ENCODE measurements at regions not wholly inside any gene's neighbourhood (a gene's known extent, or its start where the extent isn't known, plus 50 kb on each side); places are given as distances from the start of the nearest gene placed in this dataset.

DNA sequence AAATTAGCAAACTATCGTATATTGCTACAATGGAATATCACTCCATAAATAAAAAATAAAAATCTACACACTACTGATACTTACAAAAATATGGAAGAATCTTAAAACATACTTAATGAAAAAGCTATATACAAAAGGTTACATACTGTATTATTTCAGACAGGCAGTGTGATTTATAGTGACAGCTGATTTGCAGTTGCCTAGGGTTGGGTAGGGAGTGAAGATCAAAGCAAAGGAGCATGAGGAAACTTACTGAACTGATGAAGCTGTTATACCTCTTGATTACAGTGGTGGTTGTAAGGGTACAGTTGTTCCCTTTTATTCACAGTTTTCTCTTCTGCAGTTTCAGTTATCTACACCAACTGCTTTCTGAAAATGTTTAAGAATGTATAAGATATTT lies 62.6 kb downstream of the FSCB start:
- peaks cover 6% of the 10 kb centered on the region for H3K9me3 Mint-ChIP-seq (ENCODE audit: low read depth)
- H3K27me3 Mint-ChIP-seq (ENCODE audit: low read depth): no peaks in the 10 kb centered on the region
- no peaks in the 10 kb centered on the region for H3K36me3 Mint-ChIP-seq (ENCODE audit: low read depth)
- H3K4me1 Mint-ChIP-seq (ENCODE audit: low read depth): no peaks in the 10 kb centered on the region
- DNase-seq (ENCODE audit: low spot score): no peak
- TF ChIP-seq, protein P1, sequence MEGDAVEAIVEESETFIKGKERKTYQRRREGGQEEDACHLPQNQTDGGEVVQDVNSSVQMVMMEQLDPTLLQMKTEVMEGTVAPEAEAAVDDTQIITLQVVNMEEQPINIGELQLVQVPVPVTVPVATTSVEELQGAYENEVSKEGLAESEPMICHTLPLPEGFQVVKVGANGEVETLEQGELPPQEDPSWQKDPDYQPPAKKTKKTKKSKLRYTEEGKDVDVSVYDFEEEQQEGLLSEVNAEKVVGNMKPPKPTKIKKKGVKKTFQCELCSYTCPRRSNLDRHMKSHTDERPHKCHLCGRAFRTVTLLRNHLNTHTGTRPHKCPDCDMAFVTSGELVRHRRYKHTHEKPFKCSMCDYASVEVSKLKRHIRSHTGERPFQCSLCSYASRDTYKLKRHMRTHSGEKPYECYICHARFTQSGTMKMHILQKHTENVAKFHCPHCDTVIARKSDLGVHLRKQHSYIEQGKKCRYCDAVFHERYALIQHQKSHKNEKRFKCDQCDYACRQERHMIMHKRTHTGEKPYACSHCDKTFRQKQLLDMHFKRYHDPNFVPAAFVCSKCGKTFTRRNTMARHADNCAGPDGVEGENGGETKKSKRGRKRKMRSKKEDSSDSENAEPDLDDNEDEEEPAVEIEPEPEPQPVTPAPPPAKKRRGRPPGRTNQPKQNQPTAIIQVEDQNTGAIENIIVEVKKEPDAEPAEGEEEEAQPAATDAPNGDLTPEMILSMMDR (IDR thresholded peaks at IDR 0.05): no peak
- H3K27ac Mint-ChIP-seq (ENCODE audit: unreplicated experiment): no peak overlapping the region
- no peak overlapping the region for H3K4me3 Mint-ChIP-seq (ENCODE audit: unreplicated experiment)

DNA sequence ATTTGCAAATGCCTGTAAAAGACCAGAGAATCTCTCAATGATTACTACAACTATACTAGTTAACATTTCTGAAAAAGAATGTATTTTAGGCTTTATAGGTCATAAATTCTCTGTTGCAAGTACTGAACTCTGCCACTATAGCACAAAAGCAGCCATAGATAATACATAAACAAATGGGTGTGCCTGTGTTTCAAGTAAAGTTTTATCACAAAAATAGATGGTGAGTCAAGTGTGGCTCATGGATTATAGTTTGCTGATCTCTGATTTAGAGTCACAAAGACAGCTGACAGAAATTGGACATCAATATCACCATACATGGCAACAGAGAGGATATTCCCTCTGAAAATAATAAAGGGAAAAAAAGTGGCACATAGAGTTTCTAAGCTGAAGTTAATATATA lies 68.1 kb downstream of the FSCB start:
- Mint-ChIP-seq H3K4me3 (ENCODE audit: unreplicated experiment) (no peak overlapping the region), H3K36me3 (ENCODE audit: low read depth) (no peaks in the 10 kb centered on the region), H3K27me3 (ENCODE audit: low read depth) (peaks cover 7% of the 10 kb centered on the region), H3K27ac (ENCODE audit: unreplicated experiment) (no peak overlapping the region), H3K4me1 (ENCODE audit: low read depth) (no peaks in the 10 kb centered on the region), H3K9me3 (ENCODE audit: low read depth) (peaks cover 6% of the 10 kb centered on the region)
- TF ChIP-seq, protein P1 (IDR thresholded peaks at IDR 0.05): no peak
- no peak for DNase-seq (ENCODE audit: low spot score)

DNA sequence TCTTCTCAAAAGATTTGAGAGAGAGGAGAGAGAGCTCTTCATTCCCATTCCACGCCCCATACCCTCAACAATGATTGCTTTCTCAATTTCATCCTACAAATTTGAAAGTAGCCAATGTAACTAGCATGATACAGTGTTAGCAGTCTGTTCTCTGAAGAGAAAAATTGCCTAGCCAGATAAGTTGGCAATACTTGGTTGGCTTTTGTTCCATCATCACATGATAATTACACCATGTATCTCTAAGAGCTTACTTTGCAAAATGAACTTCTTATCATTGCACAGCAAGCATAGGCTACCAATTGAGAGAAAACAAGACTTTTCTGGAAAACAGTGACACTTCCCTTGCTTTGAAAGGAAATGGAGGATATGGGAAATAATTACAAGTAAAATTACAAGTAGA lies 68.9 kb downstream of the FSCB start:
- Mint-ChIP-seq H3K27me3 (ENCODE audit: low read depth) (peaks cover 7% of the 10 kb centered on the region), H3K4me3 (ENCODE audit: unreplicated experiment) (no peak overlapping the region), H3K9me3 (ENCODE audit: low read depth) (peaks cover 6% of the 10 kb centered on the region), H3K36me3 (ENCODE audit: low read depth) (no peaks in the 10 kb centered on the region), H3K27ac (ENCODE audit: unreplicated experiment) (no peak overlapping the region), H3K4me1 (ENCODE audit: low read depth) (no peaks in the 10 kb centered on the region)
- no peak for DNase-seq (ENCODE audit: low spot score)
- TF ChIP-seq, protein P1 (IDR thresholded peaks at IDR 0.05): no peak

DNA sequence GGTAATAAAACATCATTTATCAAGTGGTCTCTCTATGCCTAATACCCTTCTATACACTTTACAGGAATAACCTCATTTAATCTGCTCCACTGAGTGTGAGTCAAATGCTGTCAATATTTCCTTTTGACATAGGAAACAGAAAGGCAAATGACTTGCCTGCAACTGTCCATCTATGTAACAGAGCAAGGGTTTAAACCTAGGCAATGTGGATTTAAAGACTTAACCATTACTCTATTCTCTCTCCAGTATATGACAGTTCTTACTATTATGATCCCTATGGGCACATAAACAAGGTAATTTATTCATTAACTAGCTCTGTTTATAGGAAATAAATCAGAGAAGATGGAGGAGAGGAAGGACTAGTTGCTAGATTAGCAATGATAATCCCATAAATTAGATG lies 70.6 kb downstream of the FSCB start:
- no peak overlapping the region for H3K27ac Mint-ChIP-seq (ENCODE audit: unreplicated experiment)
- H3K4me3 Mint-ChIP-seq (ENCODE audit: unreplicated experiment): no peak overlapping the region
- H3K4me1 Mint-ChIP-seq (ENCODE audit: low read depth): no peaks in the 10 kb centered on the region
- no peaks in the 10 kb centered on the region for H3K36me3 Mint-ChIP-seq (ENCODE audit: low read depth)
- TF ChIP-seq, protein P1 (IDR thresholded peaks at IDR 0.05): no peak
- H3K9me3 Mint-ChIP-seq (ENCODE audit: low read depth): peaks cover 6% of the 10 kb centered on the region
- peaks cover 7% of the 10 kb centered on the region for H3K27me3 Mint-ChIP-seq (ENCODE audit: low read depth)
- no peak for DNase-seq (ENCODE audit: low spot score)

DNA sequence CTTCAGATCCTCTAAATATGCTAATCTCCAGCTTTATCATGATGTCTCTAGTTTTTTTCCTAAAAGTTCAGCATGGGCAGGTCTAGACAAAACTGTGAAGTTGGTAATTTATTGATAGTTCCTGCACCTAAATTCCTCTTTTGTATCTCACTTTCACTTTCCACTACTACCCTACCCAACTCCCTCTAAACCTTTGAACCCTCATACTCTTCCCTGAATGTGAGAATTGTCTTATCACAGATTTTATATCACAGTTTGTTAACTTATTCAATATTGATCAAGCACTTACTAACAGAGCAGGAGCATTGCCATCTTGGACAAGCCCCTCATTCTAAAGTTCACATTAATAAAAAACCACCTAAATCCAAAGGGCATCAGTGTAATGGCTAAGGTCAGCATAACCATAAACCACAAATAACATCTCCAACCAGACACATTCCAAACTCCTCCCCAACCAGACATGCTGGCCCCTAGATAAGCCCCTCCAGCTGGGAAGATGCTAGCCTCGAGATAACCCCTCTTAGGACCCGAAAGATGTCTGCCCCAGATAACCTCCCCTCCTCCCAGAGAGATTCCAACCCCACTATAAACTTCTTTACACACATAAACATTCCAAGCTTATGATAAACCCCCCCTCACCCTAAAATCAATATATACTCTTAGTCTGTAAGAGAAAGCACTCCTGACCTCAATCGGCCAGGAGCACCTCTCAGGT lies 78.7 kb downstream of the FSCB start:
- H3K4me1 Mint-ChIP-seq (ENCODE audit: low read depth): no peaks in the 10 kb centered on the region
- H3K9me3 Mint-ChIP-seq (ENCODE audit: low read depth): peaks cover 14% of the 10 kb centered on the region
- H3K36me3 Mint-ChIP-seq (ENCODE audit: low read depth): no peaks in the 10 kb centered on the region
- H3K4me3 Mint-ChIP-seq (ENCODE audit: unreplicated experiment): no peak overlapping the region
- H3K27ac Mint-ChIP-seq (ENCODE audit: unreplicated experiment): no peak overlapping the region
- H3K27me3 Mint-ChIP-seq (ENCODE audit: low read depth): peaks cover 3% of the 10 kb centered on the region
- TF ChIP-seq, protein P1 (IDR thresholded peaks at IDR 0.05): no peak
- no peak for DNase-seq (ENCODE audit: low spot score)

Data from chondrocyte (in vitro differentiated cells).